ENCODE measurements at regions not wholly inside any gene's neighbourhood (a gene's known extent, or its start where the extent isn't known, plus 50 kb on each side); places are given as distances from the start of the nearest gene placed in this dataset.

DNA sequence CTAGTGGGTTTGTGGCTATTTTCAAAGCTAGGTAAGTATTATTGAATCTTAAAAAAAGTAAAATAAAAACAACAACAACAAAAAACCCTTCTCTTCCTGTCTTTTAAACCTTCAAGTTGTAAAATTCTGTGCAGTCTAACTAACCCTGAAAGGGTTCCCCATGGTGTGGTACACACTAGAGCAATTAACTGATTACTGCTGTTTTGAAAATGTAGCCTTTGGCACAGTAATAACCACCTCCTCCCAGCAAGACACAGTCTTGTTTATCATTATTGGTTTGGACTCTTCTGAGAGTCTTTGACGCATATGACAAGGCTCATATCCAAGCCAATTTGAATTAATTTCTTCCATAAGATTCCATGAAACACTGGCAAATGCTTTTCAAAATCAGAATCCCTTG is 2184.6 kb upstream of the PIK3C3 start:
- intact Hi-C loops (cut with micrococcal nuclease), result no loop called here

More for the DNA sequence above, 2184.6 kb upstream of the PIK3C3 start:
- no TSS peak for BruUV-seq (replicated peaks)
- ChIA-PET CTCF (no interaction called here), POLR2A (no interaction called here)
- H3K4me2 ChIP-seq (ENCODE audit: insufficient read depth, low read length), result no peak overlapping the region
- no peaks in the 10 kb centered on the region for H3K9me3 ChIP-seq (replicated peaks; ENCODE audit: control insufficient read depth, insufficient read depth, low read length)
- H3K4me1 ChIP-seq (ENCODE audit: control insufficient read depth, extremely low read depth, insufficient read depth, low read length), result no peaks in the 10 kb centered on the region
- no peak for TF ChIP-seq JUN (IDR thresholded peaks at IDR 0.05; ENCODE audit: borderline replicate concordance, insufficient read depth, insufficient read length, low read depth)
- TF ChIP-seq EZH2 (IDR thresholded peaks at IDR 0.05; ENCODE audit: borderline replicate concordance, low read depth, low read length, severe bottlenecking), result no peak
- no peak for TF ChIP-seq POLR2A (IDR thresholded peaks at IDR 0.05; ENCODE audit: low read depth, low read length)
- TF ChIP-seq, protein P1, sequence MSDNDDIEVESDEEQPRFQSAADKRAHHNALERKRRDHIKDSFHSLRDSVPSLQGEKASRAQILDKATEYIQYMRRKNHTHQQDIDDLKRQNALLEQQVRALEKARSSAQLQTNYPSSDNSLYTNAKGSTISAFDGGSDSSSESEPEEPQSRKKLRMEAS (IDR thresholded peaks at IDR 0.05; ENCODE audit: insufficient read depth, insufficient read length), result no peak
- TF ChIP-seq, protein P2, sequence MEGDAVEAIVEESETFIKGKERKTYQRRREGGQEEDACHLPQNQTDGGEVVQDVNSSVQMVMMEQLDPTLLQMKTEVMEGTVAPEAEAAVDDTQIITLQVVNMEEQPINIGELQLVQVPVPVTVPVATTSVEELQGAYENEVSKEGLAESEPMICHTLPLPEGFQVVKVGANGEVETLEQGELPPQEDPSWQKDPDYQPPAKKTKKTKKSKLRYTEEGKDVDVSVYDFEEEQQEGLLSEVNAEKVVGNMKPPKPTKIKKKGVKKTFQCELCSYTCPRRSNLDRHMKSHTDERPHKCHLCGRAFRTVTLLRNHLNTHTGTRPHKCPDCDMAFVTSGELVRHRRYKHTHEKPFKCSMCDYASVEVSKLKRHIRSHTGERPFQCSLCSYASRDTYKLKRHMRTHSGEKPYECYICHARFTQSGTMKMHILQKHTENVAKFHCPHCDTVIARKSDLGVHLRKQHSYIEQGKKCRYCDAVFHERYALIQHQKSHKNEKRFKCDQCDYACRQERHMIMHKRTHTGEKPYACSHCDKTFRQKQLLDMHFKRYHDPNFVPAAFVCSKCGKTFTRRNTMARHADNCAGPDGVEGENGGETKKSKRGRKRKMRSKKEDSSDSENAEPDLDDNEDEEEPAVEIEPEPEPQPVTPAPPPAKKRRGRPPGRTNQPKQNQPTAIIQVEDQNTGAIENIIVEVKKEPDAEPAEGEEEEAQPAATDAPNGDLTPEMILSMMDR (IDR thresholded peaks at IDR 0.05; ENCODE audit: extremely low read depth in 1 of 2, insufficient read depth in 1 of 2, low read depth in 1 of 2, low read length in 2 of 2), result no peak
- no peak for TF ChIP-seq GATA2 (IDR thresholded peaks at IDR 0.05; ENCODE audit: insufficient read depth, insufficient read length, low read depth, low read length)
- no peak for TF ChIP-seq MYC (IDR thresholded peaks at IDR 0.05; ENCODE audit: low read depth, low read length)
- TF ChIP-seq FOS (IDR thresholded peaks at IDR 0.05; ENCODE audit: borderline replicate concordance, insufficient read depth, low read length), result no peak
- no peak for TF ChIP-seq POLR2AphosphoS5 (IDR thresholded peaks at IDR 0.05; ENCODE audit: insufficient read depth, low read depth, low read length)
- no peaks in the 10 kb centered on the region for H3K27me3 ChIP-seq (ENCODE audit: control insufficient read depth in 2 of 2, insufficient read depth in 2 of 2, low read length in 2 of 2)
- no peak overlapping the region for H3K4me3 ChIP-seq (replicated peaks in 1 of 3; ENCODE audit: insufficient read depth in 1 of 3, low read depth in 1 of 3, low read length in 3 of 3)
- no peak overlapping the region for H2AFZ ChIP-seq (ENCODE audit: low read depth, low read length)
- no peaks in the 10 kb centered on the region for H3K36me3 ChIP-seq (ENCODE audit: control insufficient read depth in 2 of 2, extremely low read depth in 1 of 2, insufficient read depth in 2 of 2, low read length in 2 of 2)
- no peak overlapping the region for H3K27ac ChIP-seq (ENCODE audit: insufficient read depth, low read depth, low read length)
- H3K9me1 ChIP-seq (replicated peaks; ENCODE audit: control insufficient read depth, extremely low read depth, insufficient read depth, low read length), result no peaks in the 10 kb centered on the region
- dilution Hi-C loops (cut with MboI; ENCODE audit: extremely low pct_ligation_motif_present, low sequenced_read_pairs), result no loop called here
- DNase-seq (ENCODE audit: low read depth, low spot score) (no peak), FAIRE-seq (no peak)
- H4K20me1 ChIP-seq (replicated peaks; ENCODE audit: control insufficient read depth, extremely low read depth, insufficient read depth, low read length), result no peaks in the 10 kb centered on the region
- no peak overlapping the region for H3K9ac ChIP-seq (replicated peaks; ENCODE audit: extremely low read depth, insufficient read depth, low read length)
- no peaks in the 10 kb centered on the region for H3K79me2 ChIP-seq (ENCODE audit: control insufficient read depth, insufficient read depth, low read length)

Data from endothelial cell of umbilical vein (primary cell).